ENCODE measurements at regions not wholly inside any gene's neighbourhood (a gene's known extent, or its start where the extent isn't known, plus 50 kb on each side); places are given as distances from the start of the nearest gene placed in this dataset.

- DNase-seq (ENCODE audit: low read depth), result no peak
These were observed 392.1 kb upstream of the DDHD1 start for GRCh38 chr14:53545217-53545616.

GRCh38 chr14:53542732-53543131 lies 389.6 kb upstream of the DDHD1 start:
- DNase-seq (ENCODE audit: low read depth), result peak; percentile 58

DNA sequence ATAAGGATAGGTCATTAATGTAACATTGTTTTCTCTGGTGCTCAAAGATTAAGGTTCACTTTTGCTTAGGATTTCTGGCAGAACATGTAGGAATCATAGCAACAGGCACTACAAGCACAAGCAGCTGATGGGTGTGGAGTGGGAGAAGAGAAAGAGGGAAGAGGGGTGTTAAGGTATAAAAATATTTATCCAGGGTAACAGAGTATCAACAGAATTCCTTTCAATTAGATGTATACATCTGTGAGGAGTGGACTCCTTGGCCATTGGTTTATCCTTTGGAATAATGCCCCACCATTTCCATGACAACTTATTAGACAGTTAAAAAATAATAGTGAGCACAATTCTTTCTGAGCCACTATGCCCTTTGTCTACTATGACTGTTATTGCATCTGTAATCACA lies 388.3 kb upstream of the DDHD1 start:
- no peak for DNase-seq (ENCODE audit: low read depth)

DNA sequence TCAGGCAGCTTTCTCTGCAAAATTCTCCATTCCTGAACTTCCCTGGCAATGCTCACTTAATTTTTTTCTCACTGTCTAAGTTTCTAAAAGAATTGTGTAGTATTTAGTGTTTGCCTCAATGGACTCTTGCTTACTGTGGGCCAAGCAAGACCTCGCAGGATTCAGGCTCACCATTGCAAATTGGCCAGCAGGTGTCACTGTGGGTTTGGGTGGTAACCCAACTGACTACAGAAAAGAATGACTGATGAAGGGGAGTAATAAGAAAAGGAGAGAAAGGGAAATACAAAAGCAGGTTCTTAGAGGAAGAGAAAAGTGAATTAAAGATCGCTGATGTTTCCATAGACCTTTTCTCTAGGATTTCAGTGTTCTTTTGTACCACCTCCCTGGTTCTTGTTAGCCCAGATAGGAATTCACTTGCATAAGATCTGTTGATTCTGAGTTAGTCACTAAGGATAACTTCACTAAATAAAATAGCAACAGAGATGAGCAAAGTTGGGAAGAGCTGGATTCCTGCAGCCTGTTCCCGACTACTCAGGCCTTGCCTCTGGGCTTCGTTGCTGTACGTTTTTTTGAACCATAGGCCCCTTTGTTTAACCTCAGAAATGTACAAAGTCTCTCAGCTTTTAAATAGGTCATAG lies 386.5 kb upstream of the DDHD1 start:
- peak; percentile 74 for DNase-seq (ENCODE audit: low read depth)

DNA sequence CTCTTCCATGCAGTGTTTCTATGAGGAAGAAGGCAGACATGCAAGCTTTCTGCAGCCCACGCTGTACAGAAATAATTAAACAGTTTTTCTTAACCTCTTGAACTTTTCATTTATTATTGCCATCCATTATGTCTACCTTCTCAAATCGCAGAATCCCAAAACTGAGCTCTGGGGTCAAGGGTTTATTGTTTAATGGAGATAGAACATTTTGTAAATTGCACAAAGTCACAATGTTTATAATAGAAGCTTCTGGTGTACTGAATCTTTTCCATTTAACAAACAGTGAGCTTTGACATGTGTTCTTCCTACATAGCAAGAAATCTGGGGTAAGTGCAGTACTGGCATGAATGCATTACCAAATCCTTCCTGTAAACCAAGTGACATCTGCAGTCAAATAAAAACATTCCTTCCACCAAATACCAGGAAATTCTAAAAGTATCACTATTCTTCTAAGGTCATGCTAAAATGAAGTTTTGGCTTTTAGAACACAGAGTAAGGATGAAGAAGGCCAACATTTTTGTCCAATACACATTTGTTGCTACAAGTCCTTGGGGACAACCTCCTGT lies 385.3 kb upstream of the DDHD1 start:
- peak; percentile 86 for DNase-seq (ENCODE audit: low read depth)

DNA sequence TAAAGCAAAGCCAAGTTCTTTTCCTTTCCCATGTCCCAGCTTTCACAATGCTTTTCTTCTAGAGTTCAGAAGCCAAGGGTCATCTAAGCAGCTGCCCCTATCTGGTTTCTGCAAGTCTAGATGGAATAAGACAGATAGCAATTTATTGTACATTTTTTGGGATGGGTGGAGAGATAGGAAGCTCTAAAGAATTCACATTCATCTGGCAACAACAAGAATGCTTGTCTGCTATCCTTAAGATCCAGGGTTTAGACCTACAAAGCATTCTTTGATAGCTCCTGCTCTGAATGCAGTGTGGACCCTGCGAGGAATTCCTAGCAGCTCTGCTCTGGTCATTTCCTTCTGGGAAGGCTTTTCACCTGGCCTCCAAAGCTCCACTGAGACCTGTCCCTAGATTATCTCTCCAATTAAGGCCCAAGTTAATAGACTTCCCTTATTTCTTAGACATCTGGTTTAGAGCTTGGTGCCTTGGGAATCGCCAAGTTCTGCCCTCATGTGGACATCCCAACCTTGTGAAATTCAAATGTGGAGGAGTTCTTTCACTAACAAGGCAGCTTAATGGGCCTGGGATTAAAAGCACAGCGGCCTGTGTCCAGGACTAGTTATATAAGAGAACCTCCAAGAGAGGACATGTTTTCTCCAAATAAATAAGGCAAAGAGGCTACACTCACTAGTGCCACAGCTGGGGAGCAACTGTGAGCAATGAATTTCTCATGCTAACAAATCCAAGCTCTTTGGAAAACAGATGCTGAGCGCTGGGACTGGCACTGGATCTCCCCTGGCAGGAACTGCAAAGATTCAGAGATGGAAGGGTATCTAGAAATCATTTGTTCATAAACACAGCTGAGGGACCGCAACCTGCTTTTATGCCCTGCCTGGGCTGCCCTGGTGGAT lies 384.5 kb upstream of the DDHD1 start:
- DNase-seq (ENCODE audit: low read depth), result peak; percentile 63

GRCh38 chr14:53536446-53536845 lies 383.3 kb upstream of the DDHD1 start:
- DNase-seq (ENCODE audit: low read depth), result no peak

DNA sequence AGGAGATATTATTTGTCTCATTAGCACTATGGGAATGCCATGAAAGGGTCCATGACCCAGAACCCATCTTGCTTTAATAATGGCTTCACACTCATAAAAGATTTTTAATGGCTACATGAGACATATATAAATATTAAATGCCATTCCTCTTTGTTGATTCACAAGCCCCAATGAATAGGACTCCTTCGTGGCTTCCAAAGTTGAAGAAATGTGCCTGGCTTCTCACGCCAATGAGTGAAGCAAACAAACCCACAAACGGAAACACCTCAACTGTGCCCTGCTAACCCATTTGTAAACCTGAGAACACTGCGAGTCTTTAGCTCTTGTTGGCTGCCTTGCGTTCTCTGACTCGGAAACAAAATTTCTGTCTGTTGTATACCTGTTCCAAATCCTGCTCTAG lies 381.7 kb upstream of the DDHD1 start:
- DNase-seq (ENCODE audit: low read depth), result no peak

GRCh38 chr14:53533384-53533970 lies 380.4 kb upstream of the DDHD1 start:
- no peak for DNase-seq (ENCODE audit: low read depth)

GRCh38 chr14:53532853-53533252 lies 379.7 kb upstream of the DDHD1 start:
- no peak for DNase-seq (ENCODE audit: low read depth)

DNA sequence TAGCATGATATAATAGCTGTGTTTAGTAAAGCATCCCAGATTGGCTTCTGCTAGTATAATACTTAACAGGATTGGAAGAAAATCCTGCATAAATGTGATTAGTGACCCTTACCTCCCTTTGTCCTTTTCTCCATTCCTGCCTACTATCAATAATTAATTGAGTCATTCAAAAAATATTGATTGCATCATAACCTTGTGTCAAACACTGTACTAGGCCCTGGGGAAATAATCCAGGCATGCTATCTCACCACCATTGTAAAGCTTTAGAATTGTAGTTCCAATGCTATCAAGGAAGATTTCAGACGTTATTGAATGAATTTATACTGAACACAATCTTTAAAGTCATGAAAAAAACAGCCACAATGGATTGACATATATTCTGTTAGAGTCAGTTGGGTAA lies 378.6 kb upstream of the DDHD1 start:
- DNase-seq (ENCODE audit: low read depth), result no peak

- no peak for DNase-seq (ENCODE audit: low read depth)
These were observed 378.0 kb upstream of the DDHD1 start for GRCh38 chr14:53531156-53531555.

DNA sequence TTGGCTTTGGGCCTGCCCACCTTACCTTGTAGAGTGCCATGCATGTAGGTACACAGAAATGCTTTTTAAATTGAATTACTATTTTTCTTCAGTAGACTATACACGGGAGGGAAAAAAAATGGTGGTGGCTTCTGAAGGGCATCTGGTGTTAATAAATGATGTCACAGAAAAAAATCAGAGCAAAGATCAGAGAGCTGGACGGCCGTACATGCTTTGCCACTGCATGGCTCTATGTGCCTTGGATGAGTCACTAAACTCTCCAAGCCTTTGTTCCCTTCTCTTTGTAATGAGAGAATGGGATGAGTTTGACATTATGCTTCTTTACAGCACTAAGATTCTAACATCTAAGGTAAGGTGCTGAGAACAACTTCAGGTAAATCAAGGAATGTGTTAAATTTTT lies 376.4 kb upstream of the DDHD1 start:
- DNase-seq (ENCODE audit: low read depth), result peak; percentile 48

GRCh38 chr14:53528185-53528671 lies 375.1 kb upstream of the DDHD1 start:
- peak; percentile 62 for DNase-seq (ENCODE audit: low read depth)

- no peak for DNase-seq (ENCODE audit: low read depth)
These were observed 373.1 kb upstream of the DDHD1 start for GRCh38 chr14:53526200-53526599.

DNA sequence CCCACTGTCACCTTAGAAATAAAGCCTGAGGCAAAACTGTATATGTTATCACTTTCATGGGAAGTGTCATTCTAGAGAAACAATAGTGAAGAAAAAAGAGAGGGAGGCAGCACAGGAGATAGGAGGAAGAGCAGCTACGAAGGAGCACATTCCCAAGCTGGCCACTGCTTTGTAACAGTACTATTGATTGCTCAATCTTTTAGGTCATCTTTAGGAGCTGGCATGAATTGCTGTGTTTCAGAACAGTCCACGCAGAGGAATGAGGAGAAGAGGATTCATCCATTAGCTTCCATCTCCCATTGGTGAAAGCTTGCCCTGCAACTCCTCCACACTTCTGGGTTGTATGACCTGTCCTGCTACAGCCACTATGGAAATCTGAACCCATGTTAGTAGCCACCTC lies 372.5 kb upstream of the DDHD1 start:
- peak; percentile 81 for DNase-seq (ENCODE audit: low read depth)

- DNase-seq (ENCODE audit: low read depth), result no peak
These were observed 371.3 kb upstream of the DDHD1 start for GRCh38 chr14:53524391-53524790.

DNA sequence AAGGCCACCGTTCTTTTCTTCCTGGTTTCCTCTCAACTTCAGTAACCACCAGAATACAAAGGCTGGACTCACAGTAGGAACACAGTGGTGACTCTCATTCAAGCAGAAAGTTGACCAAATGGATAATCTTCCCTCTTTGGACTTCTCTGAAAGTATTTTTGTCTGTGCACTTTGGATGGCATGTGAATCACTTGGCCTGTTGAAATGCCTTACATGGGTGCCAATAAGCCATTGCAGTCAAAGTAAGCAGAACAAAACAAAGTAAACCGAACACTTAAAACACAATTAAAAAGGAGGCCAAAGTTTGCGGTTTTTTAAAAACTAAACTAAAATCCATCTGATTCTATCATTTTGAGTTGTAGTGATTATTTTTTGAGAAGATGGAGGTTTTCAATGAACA lies 370.1 kb upstream of the DDHD1 start:
- DNase-seq (ENCODE audit: low read depth), result peak; percentile 77

- DNase-seq (ENCODE audit: low read depth), result no peak
These were observed 367.2 kb upstream of the DDHD1 start for GRCh38 chr14:53520078-53520928.

GRCh38 chr14:53519137-53519536 lies 366.0 kb upstream of the DDHD1 start:
- DNase-seq (ENCODE audit: low read depth), result peak; percentile 76

DNA sequence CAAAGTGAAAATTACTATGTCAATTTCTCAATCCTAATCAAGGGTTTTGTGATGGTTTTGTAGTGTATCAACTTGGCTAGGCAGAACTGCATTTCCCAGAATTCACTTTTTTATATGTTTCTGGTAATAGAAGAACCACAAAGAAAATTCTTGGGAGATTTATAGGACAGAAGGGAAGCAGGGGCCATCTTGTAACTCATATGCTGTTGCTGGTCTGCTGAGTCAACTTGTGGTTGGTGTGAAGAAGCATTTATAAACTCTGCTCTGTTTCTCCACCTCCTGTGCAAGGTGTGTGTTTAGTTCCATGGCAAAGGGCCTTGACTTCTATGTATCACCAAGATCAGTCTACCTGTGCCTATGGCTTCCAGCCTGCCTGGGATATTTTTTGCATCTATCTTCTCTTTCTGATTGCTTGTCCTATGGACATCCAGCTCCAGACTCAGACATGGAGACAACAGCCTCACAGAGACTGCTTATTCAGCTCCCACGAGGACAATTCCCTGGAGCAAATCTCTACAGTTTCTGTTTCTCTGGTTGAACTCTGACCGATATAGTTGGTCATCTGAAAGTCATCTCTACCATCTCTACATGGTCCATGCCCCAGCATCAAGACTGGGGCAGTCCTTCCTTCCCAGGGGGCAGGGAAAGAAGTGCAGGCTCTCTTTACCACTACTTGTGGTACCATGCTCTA lies 364.3 kb upstream of the DDHD1 start:
- DNase-seq (ENCODE audit: low read depth), result no peak

Measured in fibroblast of gingiva (primary cell).